Uterus (tissue), 2 donors: ENCODE measurements at regions not wholly inside any gene's neighbourhood (a gene's known extent, or its start where the extent isn't known, plus 50 kb on each side); places are given as distances from the start of the nearest gene placed in this dataset.

Experiments
- POLR2A ChIP-seq, 2 donors: fragments of 450-650 bp; IDR thresholded peaks; one replicate each; pipeline ENCODE4 v1.6.1; 2016; ENCODE audit warnings: antibody characterized with exemption in 2 of 2, mild to moderate bottlenecking in 1 of 2, moderate library complexity in 1 of 2
- TF ChIP-seq, protein P1 (sequence below), 4 experiments: fragments of 200-600 bp in 2 of 4; fragments of 450-650 bp in 2 of 4; sonication (generic) in 2 of 4; IDR thresholded peaks; one replicate each; pipeline ENCODE4 v1.5.1; 2016 to 2019; ENCODE audit warnings: antibody characterized with exemption in 4 of 4, mild to moderate bottlenecking in 2 of 4, moderate library complexity in 1 of 4

DNA sequence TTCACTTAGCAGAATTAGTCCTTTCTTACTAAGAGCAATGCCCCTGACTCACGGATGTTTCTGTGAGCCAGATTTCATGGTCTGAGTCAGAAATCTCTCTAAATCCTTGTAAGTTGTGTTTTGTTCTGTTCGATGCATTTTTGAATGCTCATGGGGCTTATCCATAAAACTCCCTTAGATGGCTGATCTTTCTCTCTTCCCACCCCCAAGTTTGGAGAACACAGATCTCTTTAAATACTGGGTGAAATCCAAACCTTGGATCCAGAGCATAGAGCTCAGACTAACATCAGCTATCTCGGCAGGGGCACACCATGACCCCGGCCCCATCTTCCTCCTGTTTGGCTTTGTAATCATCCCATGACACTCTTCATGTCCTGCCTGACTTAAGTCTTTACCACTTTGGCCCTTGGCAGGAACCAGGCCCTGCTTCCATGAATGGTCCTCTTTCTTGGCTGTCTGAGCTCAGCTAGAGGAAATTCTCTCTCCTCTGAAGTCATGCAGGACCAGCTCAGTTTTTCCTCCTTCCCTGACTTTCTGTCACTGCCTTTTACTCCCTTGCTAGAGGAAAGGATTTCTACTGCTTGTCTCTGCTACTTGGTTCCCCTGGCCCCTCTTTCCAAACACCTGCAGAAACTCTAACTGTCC lies 120.4 kb upstream of the RAB11FIP2 start:
- TF ChIP-seq, protein P1, sequence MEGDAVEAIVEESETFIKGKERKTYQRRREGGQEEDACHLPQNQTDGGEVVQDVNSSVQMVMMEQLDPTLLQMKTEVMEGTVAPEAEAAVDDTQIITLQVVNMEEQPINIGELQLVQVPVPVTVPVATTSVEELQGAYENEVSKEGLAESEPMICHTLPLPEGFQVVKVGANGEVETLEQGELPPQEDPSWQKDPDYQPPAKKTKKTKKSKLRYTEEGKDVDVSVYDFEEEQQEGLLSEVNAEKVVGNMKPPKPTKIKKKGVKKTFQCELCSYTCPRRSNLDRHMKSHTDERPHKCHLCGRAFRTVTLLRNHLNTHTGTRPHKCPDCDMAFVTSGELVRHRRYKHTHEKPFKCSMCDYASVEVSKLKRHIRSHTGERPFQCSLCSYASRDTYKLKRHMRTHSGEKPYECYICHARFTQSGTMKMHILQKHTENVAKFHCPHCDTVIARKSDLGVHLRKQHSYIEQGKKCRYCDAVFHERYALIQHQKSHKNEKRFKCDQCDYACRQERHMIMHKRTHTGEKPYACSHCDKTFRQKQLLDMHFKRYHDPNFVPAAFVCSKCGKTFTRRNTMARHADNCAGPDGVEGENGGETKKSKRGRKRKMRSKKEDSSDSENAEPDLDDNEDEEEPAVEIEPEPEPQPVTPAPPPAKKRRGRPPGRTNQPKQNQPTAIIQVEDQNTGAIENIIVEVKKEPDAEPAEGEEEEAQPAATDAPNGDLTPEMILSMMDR (IDR thresholded peaks at IDR 0.05): no peak
- TF ChIP-seq POLR2A (IDR thresholded peaks at IDR 0.05): no peak
